Fibroblast of the conjunctiva (primary cell): ENCODE measurements at regions not wholly inside any gene's neighbourhood (a gene's known extent, or its start where the extent isn't known, plus 50 kb on each side); places are given as distances from the start of the nearest gene placed in this dataset.

ENCODE experiments used
- DNase-seq: peaks from one replicate; pipeline ENCODE4 v3.0.0-alpha.2; 2010; ENCODE audit warnings: low read depth

GRCh38 chr2:46813020-46813415 lies 102.6 kb downstream of the MCFD2 start:
- DNase-seq = no peak
